Middle frontal gyrus (tissue), 1 donor: ENCODE measurements at regions not wholly inside any gene's neighbourhood (a gene's known extent, or its start where the extent isn't known, plus 50 kb on each side); places are given as distances from the start of the nearest gene placed in this dataset.

ENCODE experiments used
- DNase-seq: peaks from one replicate; pipeline ENCODE4 v3.0.0-alpha.2; 2015; ENCODE audit warnings: low spot score; ENCODE audit errors: extremely low spot score

DNA sequence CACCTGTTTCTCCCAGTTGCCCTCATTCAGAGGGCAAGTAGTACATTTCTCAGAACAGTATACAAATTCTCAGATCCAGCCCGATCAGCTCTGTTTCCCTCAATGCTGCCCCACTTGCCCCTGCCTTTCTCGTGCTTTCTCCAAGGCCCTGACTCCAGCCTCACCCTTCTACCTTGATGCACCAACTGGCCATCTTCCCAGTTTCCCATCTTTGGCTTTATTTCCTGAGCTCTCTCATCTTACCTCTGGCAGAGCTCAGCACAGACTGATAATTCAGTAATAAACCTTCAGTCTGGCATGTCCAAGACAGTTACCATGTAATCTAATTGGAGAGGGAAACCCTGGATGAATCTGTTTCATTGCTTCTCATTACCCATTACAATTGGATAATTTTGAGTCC, 184.5 kb upstream of the ISX start:
- no peak for DNase-seq

DNA sequence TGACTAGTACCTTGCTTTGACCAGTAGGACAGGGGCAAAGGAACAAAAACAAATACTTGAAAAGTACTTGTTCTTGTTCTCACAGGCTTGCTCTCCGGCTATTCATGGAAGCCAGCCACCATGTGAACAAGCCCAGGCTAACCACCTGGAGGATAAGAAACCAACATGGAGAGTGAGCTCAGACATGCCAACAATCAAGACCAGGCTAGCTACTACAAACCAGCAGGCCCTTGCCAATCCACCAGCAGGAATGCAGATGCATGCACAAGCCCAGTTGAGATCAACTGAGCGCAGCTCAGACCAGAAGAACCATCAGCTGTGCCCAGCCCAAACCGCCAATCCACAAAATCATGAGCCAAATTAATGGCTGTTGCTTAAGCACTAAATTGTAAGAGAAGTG, 180.1 kb upstream of the ISX start:
- no peak for DNase-seq

DNA sequence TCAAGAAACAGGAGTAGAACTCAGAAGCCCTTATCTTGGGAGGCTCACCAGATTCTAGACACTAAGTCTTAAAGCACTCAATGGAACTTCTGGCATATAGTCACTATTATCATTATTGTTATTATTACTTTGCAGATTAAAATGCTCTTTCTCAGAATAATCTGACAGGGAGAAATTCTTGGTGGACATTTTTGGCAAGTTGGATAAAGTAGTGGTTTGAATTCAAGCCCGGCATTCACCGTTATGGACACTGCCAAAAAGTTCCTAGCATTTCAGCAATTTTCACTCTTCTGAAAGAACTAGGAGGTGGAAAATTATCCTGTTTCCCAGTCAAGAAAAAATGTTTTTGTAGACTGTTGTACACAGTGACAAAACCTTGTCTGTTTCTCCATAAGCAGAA, 179.6 kb upstream of the ISX start:
- no peak for DNase-seq

DNA sequence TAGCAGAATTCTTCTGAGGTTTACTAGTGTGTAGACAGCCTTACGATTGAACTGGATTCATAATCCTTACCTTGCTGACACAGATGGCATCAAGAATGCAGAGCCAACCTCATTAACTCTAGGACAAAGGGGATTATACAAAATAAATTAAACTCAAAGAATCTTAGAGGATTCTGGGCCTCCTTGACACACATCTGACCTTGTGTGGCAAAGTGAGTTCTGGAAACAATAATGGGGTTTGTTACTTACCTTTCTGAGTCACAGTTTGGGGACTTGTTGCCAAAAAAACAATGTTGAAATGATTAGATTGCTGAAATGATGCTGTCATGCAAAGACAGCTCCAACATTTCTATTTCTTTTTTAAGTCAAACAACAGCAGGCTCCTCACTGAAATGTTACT, 179.1 kb upstream of the ISX start:
- no peak for DNase-seq

DNA sequence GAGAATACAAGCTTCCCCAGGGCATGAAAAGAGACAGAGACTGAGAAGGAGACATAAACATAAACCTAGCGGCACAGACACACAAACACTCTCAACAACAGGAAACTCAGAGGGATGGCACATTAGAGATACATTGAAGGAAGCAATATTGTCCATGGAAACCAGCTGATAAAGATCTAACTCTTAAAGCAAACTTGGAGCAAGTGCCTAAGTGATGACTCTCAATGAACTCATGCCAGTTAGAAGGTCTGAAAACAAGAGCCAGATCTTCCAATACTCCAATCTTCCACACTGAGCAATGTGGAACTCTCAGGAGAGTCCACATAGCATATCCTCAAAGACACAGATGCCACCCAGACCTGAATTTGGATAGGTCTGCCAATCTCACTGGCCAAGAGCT, 168.8 kb upstream of the ISX start:
- no peak for DNase-seq

DNA sequence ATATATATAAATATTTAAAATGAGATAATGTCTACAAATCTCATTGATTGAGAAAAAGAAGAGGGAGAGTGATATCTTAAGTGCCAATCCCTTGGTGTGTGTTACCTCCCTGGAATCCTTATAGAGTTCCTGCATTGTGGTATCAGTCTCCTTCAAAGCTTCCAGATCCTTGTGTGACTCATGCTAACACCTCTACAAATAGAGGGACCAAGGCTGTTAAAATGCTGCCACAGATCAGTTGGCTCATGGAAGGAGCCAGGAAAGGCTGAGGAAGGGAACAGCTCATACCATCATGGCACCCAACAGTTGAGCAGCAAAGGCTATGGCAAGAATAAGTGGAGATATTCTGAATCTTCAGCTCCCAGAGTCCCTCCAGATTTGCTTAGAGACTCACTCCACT, 163.6 kb upstream of the ISX start:
- peak; percentile 13 for DNase-seq

DNA sequence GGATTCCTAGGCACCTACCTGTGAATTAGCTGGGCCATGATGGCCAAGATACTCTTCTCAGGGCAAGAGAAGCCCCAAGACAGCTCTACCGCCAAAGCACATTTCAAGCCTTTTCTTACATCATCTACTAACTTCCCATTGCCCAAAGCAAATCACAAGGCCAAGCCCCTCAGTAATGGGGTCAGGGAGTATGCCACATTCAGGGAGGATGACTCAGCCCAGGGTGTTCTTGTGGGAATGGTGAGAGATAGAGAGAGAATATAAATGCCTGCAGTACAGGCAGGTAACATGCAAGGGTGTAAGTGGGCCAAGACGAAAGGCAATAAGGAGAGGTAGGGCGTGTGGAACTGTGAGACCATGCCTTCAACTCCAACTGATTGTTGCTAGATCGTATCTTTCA, 162.5 kb upstream of the ISX start:
- DNase-seq = no peak

DNA sequence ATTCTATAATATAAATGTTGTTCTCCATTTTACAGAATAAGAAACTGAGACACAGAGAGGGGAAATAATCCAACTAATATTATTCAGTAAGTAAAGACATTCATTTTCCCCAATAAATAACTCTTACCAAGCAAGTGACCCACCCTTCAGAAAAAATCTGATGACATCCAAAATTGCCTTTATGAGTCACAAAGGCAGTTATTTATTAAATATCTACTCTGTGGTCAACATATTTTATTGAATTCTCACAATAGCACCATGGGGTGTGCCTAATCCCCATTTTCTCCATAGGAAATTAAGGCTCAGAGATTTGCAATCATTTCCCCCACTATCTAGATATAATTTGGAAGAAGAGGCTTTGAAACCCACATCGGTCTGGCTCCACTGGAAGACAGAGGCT, 161.5 kb upstream of the ISX start:
- DNase-seq = no peak

DNA sequence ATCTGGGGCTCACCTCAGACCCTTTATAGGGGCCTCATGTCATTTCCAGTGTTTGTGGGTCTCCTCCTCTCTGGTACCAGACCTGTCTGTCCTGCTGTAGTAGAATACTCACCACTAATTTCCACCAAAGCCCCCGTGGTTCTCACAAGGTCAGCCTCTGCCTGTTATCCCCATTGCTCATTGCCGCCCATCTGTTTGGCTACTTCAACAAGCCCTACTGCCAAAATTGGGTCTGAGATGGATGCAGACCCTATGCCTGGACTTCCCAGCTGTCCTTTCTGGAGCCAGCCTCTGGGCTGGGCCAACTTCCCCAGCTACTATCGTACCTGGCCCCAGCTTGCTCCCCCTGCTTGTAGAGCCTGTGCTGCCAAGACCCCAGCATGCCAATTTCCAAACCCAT, 152.1 kb upstream of the ISX start:
- DNase-seq = no peak

DNA sequence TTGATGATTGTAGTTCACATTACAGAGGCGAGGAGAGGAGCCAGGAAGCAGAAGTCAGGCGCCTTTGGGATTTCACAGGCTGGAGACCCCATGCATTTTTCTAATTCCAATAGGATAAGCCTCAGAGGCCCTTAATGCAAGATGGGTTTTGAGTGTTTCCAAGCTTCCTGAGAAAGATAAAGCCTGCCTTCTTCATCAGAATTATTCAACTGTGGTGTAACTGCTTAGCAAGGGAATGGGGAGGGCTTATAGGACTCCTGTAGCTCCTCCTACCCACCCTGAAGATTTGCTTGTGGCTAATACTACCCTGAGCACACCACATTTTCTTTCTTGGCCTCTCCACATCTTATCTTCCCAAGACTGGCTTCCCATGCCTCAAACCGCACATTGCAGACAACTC, 151.1 kb upstream of the ISX start:
- DNase-seq = no peak

DNA sequence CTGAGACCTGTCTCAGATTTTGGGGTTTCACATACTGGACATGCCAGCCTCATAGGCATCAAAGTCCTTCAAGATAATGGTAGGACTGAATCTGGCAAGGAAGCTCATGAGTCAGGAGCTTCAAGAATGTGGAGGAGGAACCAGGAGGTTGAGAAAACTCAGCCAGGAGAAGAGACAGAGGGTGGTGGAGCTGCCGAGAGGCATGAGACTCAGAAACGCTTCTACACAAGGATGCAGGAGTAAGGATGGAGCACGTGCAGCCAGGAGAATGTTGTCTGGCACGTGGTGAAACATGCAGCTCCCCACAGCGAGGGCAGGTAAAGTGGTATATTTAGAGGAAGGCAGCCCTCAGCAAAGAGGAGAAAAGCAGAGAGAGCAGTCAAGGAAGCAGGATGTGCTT, 148.7 kb upstream of the ISX start:
- peak; percentile 16 for DNase-seq

DNA sequence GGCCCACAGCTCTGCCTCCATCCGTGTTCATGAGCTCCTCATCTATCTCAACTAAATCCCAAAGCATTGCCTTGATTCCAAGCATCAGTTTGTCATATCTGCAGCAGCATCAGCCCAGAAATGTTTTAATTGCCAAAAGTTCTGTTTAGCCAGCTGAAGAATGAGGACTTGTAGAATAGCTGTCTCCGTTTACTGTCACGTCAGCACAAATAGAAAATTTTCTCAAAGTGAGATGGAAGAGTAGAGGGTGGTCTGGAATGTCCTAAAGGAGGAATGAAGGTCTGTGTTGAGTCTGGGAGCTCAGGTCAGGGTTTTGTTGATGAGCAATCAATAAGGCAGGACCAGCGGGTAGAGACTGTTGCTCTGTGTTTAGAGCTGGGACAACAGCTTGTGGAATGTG, 134.9 kb upstream of the ISX start:
- no peak for DNase-seq

DNA sequence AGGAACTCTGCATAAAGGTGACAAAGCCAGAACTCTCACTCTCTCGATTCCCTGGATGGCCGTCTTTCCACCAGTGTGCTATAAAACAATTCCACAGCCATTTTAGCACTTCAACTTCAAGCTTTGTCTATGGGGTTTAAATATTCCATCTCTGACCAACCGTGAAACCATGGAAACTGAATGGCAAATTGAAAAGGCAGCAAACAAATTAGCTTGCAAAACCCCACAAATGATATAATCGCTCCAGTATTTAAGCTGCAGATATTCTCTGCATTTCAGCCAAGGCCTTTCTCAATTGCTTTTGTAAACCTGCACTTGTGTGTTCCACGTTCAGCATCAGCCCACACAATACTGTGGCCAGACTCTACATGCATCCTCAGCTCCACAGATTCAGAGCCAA, 131.7 kb upstream of the ISX start:
- peak; percentile 29 for DNase-seq

DNA sequence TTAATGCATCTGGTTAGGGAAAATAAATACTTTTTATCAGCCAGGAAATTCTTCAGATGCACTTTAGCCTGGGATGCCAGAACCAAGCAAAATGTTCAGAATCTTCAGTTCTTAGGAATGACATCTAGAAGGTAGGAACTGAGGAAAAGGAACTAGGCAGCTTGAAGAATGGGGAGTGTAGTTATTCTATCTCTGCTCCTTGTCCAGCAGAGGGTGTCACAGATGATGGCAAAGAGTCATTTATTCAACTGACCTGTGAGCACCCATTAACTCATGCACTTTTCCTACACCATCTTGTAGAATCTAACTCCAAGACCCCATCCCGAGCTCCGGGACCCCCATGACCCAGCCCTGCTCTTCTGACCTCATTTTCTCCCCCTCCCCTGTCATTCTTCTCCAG, 122.1 kb upstream of the ISX start:
- no peak for DNase-seq

DNA sequence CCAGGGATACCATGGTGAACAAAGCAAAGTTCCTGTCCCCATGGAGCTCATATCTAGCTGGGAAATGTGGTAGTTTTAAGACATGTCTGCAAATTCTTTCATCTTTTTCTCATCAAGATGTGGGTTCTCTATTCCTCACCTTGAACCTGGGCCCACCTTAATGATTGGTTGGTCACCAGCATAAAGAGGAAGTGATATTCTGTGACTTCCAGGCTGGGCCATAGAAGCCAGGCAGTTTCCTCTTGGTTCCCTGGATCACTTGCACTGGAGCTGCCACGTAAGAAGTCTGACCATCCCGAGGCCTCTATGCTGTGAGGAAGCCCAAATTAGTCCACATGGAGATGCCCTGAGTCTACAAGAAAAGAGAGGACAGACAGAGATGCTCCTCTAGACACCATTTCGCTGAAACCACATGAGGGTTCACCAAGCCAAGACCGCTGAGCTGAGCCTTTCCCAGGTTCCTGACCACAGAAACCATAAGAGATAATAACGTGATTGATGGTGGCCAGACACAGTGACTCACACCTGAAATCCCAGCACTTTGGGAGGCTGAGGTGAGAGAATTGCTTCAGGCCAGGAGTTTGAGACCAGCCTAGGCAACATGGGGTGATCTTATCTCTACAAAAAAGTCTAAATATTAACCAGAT, 119.5 kb upstream of the ISX start:
- DNase-seq = no peak

DNA sequence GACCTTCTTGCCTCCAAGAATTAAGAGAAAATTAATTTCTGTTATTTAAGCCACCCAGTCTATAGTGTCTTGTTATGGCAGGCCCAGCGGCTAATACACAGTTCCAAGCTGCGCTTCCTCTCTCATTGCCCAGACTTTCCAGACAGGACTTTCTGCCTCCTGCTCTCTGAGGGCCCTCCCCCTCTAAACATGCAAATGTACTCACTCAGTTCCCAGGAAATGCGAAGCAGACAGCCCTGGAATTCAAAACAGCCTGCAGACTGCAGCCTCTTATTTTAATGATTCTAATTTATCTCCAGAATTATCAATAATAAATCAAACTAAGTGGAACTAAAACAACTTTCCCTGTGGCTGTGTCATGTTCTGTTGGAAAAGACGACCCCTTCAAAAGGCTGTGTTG, 115.5 kb upstream of the ISX start:
- DNase-seq = no peak

DNA sequence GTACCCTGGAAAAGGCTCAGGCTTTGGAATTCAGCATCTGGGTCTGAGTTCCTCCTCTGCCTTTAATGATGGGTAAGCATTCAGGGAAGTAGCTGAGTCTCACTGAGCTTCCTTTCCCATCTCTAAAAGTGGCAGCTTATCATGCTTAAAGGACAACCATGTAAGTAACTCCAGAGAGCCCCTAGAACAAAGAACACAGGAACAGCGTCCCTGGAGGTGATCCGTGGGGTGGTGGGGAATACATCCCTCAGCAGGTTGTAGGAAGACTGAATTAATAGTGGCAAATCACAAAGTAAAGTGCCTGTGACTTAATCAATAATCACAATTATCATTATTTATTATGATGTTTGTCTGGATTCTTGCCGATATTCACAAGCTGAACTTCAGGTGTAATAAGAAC, 114.7 kb upstream of the ISX start:
- DNase-seq = no peak

DNA sequence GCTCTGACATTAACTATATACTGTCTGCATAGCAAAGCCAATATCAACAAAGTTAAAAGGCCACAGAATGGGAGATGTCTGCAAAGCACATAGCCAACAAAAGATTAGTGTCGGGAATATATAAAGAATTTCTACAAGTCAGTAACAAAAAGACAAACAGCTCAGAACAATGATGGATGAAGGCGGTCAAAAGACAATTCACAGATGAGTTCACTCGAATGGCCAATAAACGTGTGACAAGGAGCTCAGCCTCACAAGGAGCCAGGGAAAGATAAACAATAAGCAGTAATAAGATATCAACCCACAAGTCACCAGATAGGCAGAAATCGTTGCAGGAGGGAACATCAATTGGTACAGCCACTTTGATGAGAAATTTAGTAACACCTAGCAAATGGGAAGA, 106.0 kb upstream of the ISX start:
- DNase-seq = no peak

DNA sequence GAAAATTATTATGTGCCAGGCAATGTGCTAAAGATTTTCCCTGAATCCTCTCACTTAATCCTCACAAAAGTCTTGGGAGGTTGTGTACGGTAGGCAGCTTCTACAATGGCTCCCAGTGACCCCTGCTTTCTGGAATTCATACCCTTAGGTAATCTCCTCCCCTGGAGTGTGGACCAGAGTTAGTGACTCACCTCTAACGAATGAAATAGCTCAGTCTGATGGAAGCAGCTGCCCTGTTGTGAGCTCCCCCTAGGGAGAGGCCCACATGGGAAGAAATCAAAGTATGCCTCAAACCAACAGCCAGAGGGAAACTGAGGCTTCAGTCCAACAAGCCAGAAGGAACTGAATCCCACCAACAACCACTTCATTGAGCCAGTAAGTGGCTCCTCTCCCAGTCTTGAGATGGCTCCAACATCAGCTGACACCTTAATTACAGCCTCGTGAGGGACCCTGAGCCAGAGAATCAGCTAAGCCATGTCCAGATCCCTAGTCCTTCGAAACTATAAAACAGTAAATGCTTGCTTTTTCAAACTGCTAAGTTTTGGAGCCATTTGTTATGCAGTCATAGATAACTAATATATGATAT, 98.9 kb upstream of the ISX start:
- no peak for DNase-seq

DNA sequence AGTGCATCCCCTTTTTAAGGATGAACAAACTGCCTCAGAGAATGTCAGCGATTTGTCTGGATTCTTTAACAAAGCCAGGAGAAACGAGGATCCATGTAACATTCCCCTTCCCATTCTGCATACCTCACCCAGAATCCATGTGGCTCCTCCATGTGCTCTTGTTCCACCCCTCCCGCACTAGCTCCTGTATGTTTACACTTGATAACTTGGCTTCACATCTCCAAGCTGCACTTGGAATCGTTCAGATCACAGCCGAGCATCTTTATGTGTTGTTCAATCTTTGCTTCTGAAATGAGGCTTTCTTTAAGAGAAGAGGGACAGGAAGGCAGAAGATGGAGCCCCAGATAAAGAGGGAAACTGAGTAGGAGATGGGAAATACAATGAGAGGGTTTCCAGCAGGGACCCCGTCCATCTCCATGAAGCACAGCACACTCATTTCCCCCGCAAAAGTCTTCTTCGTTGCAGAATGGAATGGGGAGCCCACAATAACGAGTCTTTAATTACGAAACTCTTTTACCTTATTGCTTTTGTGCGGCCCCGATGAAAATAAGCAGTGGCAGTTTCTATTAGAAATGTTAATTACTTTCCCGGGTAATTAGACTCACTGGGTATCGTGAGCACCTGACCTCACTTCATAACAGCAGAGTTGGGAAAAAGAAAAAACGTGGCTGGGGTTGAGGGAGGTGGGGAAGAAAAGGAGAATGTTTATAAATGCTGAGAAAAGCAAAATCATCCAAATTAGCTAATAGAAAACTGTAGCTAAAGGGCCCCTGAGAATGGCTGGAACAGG, 96.8 kb upstream of the ISX start:
- no peak for DNase-seq

DNA sequence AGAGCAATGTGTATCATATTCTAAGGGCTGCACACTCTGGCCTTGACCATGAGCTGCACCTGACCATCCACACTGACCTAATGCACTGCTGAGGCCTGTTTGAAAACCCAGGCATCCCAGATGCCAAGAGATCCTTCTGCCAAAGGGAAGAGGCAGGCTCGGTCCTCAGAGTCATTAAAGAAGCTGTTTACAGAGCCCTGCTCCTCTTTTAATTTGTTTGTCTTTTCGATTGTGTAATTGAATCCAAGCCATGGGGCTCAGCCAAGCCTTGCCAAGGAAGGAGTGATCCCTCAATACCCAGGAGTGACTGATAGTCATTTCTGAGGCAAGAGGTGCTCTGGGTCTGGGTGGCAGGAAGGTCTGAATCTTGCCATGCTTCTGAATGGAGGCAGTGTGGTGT, 94.5 kb upstream of the ISX start:
- DNase-seq = no peak

DNA sequence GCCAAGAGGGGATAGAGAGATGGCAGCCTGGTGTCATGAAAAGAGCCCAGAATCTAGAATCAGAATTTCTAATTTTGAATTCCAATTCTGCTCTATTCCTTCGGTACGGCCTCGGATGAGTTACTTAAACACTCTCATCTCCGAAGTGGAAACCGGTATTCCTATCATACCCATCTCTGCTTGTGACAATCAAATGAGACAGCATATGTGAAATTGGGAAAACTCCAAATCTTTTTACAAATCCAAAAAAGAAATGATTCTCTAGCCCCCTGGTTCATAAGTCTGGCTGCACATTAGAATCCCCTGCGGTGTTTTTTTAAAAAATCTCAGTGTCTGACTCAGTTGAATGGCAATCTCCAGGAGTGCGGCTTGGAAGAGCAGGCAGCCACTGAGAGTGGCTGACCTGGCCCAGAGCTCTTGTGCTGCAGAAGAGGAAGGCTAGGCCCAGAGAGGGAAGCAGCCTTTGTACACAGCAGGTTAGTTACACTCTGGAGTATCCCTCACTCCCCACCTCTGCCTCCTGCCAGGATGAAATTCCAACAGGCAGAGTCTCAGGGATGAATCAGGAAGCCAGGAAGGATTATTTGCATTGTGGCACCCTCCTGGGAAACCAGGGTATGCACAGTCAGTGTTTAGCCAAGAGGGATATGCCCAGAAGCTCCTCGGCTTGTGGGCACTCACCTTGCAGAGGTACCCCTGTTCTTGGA, 93.6 kb upstream of the ISX start:
- no peak for DNase-seq
